CD4-positive, alpha-beta T cell treated with Interleukin-2 at 100 ng/mL for 4 hours (primary cell): ENCODE measurements at regions not wholly inside any gene's neighbourhood (a gene's known extent, or its start where the extent isn't known, plus 50 kb on each side); places are given as distances from the start of the nearest gene placed in this dataset.

Experiments used
- DNase-seq: peaks from one replicate; pipeline ENCODE4 v3.0.0-alpha.2; 2020; ENCODE audit warnings: low spot score

- no peak for DNase-seq
Measured at GRCh38 chr1:56390934-56391731, 188.2 kb downstream of the PLPP3 start.

GRCh38 chr1:56390232-56390867, 189.0 kb downstream of the PLPP3 start:
- DNase-seq, result no peak

DNA sequence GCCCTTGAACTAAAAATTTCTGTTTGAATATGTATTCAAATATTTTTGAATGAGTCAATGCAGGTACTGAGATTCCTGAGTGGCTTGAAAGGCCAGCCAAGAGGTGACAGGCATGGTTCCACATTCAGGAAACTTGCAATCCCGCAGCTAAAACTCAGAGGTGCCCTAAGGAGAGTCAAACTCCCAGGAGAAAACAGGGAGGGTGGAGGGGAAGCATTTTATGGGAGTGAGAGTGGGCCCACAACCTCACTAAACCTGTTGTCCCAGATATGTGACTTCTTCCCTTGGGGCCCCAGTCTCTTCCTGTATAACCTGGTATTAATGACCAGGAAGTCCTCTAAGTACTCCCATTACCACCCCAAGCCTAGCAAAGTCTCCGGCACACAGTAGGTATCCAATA, 189.6 kb downstream of the PLPP3 start:
- DNase-seq, result no peak

DNA sequence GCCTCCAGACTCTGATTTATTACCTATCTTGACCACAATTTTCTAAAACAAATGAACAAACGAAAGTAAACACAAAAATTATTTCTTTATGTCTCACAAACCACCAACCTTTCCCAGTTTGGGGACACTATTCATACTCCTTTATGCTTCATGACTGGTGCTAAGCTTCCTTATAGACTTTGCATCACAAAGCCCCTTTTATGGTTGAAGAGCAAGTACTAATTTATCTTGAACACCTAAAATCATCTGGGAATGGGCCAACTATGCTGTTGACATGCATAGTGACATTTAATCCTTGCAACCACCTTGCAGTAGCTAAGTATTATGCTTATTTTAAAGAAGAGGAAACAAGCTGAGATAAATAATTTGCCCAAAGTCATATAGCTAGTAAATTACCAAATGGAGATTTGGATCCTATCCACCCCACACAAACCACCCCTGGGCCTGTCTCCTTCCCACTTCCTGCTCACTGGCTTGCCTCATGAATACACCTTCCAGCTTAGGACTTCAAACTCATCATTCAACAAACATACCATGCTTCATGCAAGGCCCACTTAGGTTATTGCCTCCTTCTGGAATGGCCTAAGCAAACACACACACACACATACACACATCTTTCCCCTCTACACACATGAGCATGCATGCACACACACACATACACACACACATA, 192.2 kb downstream of the PLPP3 start:
- no peak for DNase-seq

GRCh38 chr1:56385314-56385713, 194.0 kb downstream of the PLPP3 start:
- no peak for DNase-seq

GRCh38 chr1:56382929-56383328, 196.4 kb downstream of the PLPP3 start:
- no peak for DNase-seq

- no peak for DNase-seq
Measured at GRCh38 chr1:56380531-56380930, 198.8 kb downstream of the PLPP3 start.

- no peak for DNase-seq
Measured at GRCh38 chr1:56378341-56379070, 200.9 kb downstream of the PLPP3 start.

DNA sequence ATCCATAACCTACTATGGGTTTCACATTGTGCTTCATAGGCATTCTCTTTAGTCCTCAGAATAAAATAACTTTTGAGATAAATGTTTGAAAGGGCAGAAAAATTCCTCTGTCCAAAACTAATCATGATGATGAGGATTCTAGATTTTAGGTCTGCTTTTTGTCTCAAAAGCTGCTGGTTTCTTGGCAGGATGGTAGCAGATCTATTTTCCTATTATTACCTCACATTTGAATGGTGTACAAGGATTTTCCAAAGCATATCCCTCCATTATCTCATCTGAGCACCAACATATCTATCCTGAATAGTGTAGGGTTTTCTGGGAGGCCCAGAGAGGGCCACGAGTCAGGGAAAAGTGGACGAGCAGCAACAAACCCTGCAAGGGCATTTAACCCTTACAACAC, 201.9 kb downstream of the PLPP3 start:
- DNase-seq, result no peak

GRCh38 chr1:56376188-56376984, 203.0 kb downstream of the PLPP3 start:
- DNase-seq, result no peak

DNA sequence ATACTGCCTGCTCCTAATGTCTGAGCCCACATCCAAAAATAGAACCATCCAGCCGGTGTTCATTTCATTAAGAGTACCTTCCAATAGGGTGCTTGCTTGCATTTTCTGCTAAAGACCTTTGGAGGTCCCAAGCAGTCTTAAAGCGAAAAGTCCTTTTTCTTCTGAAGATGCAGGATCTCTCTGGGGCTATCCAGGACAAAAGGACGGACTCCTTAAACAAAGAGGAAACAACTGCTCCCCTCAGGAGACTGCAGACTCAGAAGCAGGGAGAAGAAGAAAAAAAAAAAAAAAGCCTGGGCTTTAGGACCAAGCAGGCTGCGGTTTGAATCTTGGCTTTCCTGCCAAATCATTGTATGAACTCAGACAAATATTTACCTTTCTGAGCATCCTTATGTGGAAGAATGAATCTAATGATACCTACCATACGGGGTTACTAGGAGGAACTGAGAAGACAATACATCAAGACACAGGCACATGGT, 204.0 kb downstream of the PLPP3 start:
- DNase-seq, result no peak

DNA sequence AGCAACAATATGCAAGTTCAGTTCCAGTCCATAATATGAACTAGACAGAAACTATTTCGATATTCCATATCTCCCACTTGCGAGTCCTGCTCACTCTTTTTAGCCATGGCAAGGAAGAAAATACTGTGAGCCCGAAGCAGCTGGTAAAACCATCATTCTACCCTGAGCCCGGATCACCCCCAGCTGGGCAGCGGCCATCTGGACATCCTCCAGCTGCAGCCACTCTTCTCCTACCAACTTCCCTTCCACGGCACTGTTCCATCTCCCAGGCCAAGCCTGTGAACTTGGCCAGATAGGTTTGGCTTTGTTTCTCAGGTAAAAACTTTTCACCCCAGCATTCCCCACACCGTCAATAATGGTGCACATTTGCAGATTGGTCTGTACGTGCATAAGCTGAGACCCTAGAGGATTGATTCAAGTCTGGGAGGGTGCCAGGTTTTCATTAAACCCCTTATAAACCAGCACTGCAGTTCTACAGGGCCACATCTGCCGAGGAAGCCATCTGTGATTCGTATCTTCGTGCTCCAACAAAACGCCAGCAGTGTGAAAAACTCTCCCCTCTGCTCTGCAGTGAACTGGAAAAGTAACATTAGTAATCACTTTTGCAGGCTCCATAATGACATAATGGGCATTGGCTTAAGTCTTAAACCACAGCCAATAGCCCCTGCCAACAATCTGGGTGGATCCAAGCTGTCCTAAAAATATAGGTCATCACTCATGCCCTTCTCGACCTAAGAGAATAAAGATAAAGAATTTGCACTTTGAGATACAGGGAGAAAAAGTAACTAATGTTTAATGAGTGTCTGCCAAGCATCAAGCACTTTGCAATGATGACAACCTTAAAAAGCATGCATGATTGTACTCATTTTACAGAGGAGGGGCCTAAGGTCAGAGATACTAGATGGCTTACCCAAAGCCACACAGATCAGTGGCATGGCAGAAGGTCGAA, 205.1 kb downstream of the PLPP3 start:
- DNase-seq, result no peak

DNA sequence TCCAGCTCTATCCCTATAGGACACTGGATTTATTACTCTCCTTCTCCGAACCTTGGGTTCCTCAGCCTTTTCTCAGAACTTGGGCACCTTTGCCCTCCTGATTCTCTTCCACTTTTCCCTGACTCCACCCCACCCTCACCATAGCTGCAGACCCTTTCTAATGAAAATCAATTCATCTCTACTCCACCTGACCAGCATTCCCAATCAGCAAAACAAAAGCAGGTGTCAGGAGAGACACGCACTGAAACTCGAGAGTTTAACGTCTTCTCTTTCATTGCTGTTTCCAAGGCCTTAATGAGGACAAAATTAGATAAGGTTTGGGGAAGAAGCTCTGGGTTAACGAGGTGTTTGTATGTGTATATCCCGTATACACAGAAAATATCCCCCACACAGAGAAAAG, 208.8 kb downstream of the PLPP3 start:
- DNase-seq, result no peak

DNA sequence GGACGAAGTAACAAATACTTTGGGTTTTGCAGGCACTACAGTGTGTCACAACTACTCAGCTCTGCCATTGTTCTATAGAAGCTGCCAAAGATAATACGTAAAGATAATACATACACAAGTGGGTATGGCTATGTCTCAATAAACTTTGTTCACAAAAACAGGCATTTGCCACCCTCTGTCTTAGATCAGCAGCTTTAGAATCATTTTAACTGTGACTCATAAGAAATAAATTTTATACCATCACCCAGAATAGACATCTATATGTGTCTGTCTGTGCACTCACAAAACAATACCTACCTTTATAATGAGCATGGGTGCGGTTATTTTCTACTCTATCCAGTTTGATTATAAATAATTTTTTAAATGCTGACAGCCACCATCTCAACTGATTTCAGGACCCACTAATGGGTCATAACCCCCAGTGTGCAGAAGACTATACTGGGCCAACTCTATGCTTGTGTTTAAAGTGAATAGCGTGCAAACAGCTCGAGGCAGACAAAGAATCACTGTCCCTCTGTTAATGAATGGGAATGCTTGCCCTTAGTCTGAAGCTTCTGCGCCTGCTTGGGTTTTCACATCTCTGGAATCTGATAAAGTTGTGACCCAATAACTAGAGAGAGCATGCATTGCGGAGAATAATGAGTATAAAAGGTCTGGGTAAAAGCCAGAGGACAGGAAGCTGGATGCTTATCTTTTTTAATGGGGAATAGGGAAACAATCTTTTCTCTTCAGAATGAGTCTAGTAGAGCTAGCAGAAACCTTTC, 216.2 kb downstream of the PLPP3 start:
- no peak for DNase-seq

GRCh38 chr1:56360021-56360420, 219.3 kb downstream of the PLPP3 start:
- no peak for DNase-seq

DNA sequence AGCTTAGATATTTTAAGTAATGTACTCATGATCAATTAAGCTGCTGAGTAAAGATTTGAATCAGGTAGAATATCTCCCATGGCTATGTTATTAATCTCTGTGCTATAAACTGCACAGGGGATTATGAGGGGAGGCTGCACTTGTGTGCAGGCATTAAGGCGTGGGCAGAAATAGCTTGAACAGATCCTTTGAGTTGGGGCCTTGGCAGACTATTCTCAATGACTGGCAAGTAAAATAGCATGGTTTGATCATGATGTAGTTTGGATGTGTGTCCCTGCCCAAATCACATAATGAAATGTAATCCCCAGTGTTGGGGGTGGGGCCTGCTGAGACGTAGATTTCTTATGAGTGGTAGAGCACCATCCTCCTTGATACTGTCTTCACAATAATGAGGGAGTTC, 220.3 kb downstream of the PLPP3 start:
- DNase-seq, result no peak

GRCh38 chr1:56357927-56358690, 221.3 kb downstream of the PLPP3 start:
- DNase-seq, result no peak

DNA sequence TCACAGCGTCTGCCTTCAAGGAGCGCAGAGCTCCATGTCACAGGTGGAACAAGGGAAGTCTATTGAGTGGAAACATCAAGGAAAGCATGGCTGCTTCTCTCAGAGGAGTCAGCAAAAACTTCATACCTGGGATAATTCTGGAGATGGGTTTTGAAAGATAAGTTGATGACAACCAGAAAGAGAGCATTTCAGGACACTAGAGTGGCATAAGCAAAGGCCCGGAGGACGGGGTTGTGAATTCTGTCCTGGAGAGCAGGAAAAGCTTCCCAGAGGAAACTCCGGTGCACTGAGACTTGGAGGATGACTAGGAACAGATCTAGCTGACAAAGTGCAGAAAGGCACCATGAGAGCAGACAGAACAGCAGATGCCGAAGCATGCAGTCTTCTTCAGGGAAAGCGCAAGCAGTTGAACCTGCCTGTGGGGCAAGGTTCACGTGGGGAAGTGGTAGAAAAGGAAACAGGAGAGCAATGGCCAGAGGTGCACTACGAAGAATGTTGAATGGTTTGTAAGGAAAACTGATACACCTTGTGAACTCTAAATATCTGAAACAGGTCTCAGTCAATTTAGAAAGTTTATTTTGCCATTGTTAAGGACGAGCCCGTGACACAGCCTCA, 222.9 kb downstream of the PLPP3 start:
- no peak for DNase-seq
